ENCODE measurements at regions not wholly inside any gene's neighbourhood (a gene's known extent, or its start where the extent isn't known, plus 50 kb on each side); places are given as distances from the start of the nearest gene placed in this dataset.

GRCh38 chr2:74749432-74749831 lies 84.5 kb upstream of the HK2 start:
- TF ChIP-seq CTCF (IDR thresholded peaks at IDR 0.05; ENCODE audit: insufficient read depth, low read length, poor library complexity, severe bottlenecking): no peak
- H3K27me3 ChIP-seq (ENCODE audit: control insufficient read depth, insufficient read depth, low read length): no peaks in the 10 kb centered on the region
- no peak overlapping the region for H3K4me3 ChIP-seq (ENCODE audit: low read depth, low read length)
- H3K36me3 ChIP-seq (ENCODE audit: control insufficient read depth, insufficient read depth, low read length): no peaks in the 10 kb centered on the region
- DNase-seq (ENCODE audit: low read depth): no peak

- no peaks in the 10 kb centered on the region for H3K27me3 ChIP-seq (ENCODE audit: control insufficient read depth, insufficient read depth, low read length)
- no peak for TF ChIP-seq CTCF (IDR thresholded peaks at IDR 0.05; ENCODE audit: insufficient read depth, low read length, poor library complexity, severe bottlenecking)
- H3K4me3 ChIP-seq (ENCODE audit: low read depth, low read length): no peak overlapping the region
- H3K36me3 ChIP-seq (ENCODE audit: control insufficient read depth, insufficient read depth, low read length): no peaks in the 10 kb centered on the region
- no peak for DNase-seq (ENCODE audit: low read depth)
These were observed 81.7 kb upstream of the HK2 start for GRCh38 chr2:74751981-74752851.

GRCh38 chr2:74755386-74755785 lies 78.5 kb upstream of the HK2 start:
- no peak for DNase-seq (ENCODE audit: low read depth)
- Histone ChIP-seq H3K4me3 (ENCODE audit: low read depth, low read length) (no peak overlapping the region), H3K36me3 (ENCODE audit: control insufficient read depth, insufficient read depth, low read length) (no peaks in the 10 kb centered on the region), H3K27me3 (ENCODE audit: control insufficient read depth, insufficient read depth, low read length) (no peaks in the 10 kb centered on the region)
- no peak for TF ChIP-seq CTCF (IDR thresholded peaks at IDR 0.05; ENCODE audit: insufficient read depth, low read length, poor library complexity, severe bottlenecking)

GRCh38 chr2:74756356-74756890 lies 77.5 kb upstream of the HK2 start:
- no peak for DNase-seq (ENCODE audit: low read depth)

GRCh38 chr2:74759986-74760385 lies 73.9 kb upstream of the HK2 start:
- no peak for DNase-seq (ENCODE audit: low read depth)
- no peak overlapping the region for H3K4me3 ChIP-seq (ENCODE audit: low read depth, low read length)

More at GRCh38 chr2:74756356-74756890, 77.5 kb upstream of the HK2 start:
- Histone ChIP-seq H3K27me3 (ENCODE audit: control insufficient read depth, insufficient read depth, low read length) (no peaks in the 10 kb centered on the region), H3K36me3 (ENCODE audit: control insufficient read depth, insufficient read depth, low read length) (no peaks in the 10 kb centered on the region), H3K4me3 (ENCODE audit: low read depth, low read length) (no peak overlapping the region)
- TF ChIP-seq CTCF (IDR thresholded peaks at IDR 0.05; ENCODE audit: insufficient read depth, low read length, poor library complexity, severe bottlenecking): no peak

More at GRCh38 chr2:74759986-74760385, 73.9 kb upstream of the HK2 start:
- TF ChIP-seq CTCF (IDR thresholded peaks at IDR 0.05; ENCODE audit: insufficient read depth, low read length, poor library complexity, severe bottlenecking): no peak
- Histone ChIP-seq H3K27me3 (ENCODE audit: control insufficient read depth, insufficient read depth, low read length) (no peaks in the 10 kb centered on the region), H3K36me3 (ENCODE audit: control insufficient read depth, insufficient read depth, low read length) (no peaks in the 10 kb centered on the region)
